GM18867 (cell line): ENCODE measurements at regions not wholly inside any gene's neighbourhood (a gene's known extent, or its start where the extent isn't known, plus 50 kb on each side); places are given as distances from the start of the nearest gene placed in this dataset.
A peak's percentile ranks its signal among the peaks of the same experiment; 100 is the strongest.
"Not testable (repeated sequence)": the region's sequence is repeated elsewhere in the genome, so short reads cannot be mapped to it uniquely, and the experiment has no call there.

Experiments
- ATAC-seq: cut with Tn5 transposase; IDR thresholded peaks from one replicate; pipeline ENCODE4 v1.9.1; 2021; ENCODE audit warnings: mild to moderate bottlenecking, moderate library complexity; ENCODE audit not compliant: unreplicated experiment

DNA sequence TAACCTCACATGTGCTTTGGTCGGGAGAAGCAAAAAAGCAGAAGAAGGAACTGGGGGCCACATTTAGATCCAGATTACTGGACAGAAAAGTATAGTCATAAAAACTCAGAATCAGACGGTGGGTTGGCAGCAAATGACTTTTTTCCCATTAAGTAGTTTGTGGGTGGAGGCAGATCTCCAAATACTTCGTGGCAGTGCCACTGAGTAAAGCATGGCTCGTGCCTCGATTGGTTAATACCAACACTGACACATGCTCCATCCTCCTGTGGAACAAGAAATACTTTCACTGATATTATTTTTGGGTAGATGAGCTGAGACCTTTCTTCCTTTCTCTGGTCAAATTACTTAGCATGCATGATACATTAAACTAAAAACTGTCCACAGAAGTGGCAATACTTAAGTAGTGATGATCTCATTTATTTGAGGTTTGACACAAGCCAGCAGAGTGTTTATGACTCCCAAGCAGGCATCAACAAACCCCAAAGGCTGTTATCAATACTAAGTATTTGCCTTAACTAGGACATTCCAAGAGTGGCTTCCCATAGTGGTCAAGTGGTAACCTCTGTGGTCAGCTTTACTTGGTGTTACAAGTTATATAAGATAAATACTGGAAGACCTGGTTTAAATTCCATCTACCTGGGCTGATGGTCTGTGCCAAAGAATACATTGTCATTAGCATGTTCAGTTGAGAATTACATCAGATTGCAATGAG is 500.0 kb upstream of the RUNX1 start:
- no peak for ATAC-seq

DNA sequence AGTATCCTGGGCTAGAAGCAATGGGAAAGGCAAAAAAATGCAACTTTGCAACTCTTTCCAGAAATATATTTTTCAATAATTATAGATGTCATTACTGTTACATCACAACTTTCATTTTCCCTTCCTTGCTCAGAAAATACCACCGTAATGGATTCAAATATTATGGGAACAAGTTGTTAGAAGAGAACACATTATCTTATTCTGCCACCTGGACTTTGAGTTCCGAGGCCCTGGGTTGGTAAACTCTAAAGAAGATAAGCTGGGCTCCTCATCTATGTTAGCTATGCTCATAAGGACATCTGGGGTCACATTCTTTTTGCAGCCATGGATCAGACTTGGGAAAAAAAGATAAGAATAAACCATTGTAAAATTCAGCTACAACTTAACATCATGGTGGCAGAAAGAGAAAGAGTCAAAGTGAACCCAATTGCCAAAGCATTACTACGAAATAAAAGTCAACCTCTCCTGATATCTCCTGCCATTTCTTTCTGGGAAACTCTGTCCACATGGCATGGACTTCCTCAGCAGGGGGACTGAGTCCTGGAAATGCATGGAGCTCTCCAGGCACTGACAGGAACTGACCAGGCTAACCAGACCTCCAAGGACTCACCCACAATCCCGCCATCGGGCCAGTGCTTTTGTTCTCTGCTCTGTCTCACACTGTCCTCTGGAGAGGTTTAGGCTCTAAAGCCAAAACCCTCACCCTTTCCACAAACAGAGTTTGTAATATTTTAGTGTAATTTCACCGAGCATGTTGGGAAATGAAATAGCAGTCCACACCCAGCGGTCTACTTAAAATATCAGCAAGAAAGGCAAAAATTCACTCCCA is 499.1 kb upstream of the RUNX1 start:
- ATAC-seq = no peak

DNA sequence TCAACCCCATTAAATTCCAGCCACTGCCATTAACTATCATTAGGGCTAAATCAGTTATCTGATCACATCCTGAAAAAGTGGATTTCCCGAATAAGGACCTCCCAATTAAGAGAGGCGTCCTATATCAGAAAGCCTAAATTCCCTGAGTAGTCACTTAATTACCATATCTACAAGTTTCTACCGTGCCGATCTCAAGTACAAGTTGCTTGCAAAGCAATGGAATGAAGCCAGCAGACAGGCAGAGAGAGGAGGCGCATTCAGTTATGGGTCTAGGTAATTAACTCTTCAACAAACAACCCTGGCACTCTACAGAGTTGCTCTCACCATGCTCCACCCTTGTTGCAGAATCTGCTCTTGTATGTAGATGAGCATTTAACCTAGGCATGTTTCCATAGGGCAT is 494.6 kb upstream of the RUNX1 start:
- ATAC-seq = no peak

DNA sequence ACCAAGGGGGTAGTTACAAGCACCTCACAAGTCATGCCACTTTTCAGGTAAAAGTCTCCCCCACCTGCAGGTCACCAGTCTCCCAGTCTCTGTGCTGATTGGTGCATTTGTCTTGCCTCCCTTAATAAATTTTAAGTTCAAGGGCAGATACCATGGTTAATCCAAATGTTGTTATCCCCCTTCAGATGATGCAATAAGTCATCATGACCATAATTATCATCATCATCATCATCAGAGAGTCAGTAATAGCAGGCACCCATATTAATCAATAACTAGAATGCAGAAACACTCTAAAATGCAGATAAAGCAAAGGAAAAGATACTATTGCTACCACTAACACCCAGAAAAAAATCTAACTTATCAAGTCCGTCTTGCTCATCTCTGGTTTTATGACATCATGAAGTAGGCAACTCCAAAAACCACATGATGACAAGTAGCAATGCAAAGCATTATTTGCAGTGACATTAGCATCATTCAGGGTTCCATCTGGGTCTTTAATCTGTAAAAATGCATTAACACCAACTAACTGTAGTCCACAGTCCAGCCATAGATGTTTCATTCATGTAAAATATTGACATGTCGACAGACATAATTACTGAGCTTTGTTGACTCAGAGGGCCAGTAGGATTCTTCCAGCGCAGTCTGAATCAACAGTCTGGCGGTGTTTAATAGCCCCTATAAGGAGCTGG is 492.0 kb upstream of the RUNX1 start:
- ATAC-seq = no peak

DNA sequence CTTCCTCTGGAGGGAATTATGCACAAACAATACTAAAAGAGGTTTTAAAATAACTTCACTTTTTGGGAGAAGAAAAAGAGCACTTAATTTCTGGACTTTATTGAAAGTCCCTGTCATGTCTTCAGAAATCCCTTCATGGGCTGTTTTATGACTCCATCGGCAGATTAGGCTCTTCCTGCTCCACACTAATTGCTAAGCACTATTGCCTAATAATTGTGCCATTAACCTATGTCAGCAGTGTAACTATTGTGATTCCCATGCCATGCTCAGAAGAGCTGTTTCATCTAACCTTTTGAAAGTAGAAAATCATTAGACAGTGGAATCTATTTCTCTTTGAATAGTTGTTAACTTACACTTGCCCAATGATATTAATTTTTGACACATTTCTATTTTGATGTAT is 489.3 kb upstream of the RUNX1 start:
- ATAC-seq = no peak

DNA sequence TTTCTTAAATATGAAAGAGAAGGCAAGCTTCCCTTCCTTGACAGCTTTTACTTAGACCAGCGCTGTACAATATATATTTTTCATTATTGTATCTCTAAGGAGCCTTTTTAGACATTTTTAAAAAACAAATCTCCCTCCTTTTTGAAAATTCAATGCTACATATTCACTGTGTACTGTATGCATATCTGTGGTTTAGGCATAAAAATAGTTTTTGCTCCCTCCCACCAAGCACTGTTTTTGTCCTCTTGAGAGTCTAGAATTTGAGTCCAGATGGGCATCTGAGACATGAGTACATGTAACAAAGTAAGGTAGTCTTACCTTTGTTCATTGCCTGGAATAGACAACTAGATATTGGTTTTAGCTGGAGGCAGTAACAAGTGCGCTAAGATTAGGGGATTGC is 488.5 kb upstream of the RUNX1 start:
- no peak for ATAC-seq

DNA sequence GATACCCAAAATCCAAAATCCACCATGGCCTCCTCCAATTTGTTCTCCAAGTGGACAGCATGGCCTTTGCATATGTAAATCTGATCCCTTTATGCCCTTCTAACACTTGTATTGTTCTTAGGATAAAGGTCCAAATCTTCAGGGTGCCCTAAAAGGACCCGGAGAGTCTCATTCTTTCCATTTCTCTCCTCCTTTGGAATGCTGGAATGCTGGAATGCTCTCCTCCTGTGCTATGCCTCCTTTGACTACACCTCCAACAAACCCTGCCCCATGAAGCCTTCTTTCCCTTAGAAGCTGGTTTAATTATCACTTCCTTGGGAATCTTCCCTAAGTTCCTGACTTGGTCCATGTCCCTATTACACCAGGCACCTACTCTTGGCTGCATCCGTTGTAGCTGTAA is 484.8 kb upstream of the RUNX1 start:
- no peak for ATAC-seq

DNA sequence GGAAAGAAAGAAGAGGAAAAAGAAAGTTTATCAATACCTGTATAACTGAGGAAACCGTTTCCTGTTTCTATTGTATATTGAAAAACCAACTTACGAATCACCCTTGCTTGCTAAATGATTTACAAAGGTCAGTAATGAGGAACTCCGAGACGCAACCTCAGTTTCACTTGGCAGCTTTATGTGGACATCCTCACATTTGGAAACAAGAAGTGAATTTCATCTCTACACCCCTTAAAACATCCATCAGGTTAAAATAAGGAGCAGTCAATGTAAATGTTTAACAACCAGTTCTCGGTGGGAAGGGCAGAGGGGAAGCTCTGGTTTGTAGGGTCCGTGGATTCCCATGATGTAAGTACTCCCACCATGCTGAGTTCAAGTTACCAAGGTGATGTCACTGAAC is 481.7 kb upstream of the RUNX1 start:
- no peak for ATAC-seq

DNA sequence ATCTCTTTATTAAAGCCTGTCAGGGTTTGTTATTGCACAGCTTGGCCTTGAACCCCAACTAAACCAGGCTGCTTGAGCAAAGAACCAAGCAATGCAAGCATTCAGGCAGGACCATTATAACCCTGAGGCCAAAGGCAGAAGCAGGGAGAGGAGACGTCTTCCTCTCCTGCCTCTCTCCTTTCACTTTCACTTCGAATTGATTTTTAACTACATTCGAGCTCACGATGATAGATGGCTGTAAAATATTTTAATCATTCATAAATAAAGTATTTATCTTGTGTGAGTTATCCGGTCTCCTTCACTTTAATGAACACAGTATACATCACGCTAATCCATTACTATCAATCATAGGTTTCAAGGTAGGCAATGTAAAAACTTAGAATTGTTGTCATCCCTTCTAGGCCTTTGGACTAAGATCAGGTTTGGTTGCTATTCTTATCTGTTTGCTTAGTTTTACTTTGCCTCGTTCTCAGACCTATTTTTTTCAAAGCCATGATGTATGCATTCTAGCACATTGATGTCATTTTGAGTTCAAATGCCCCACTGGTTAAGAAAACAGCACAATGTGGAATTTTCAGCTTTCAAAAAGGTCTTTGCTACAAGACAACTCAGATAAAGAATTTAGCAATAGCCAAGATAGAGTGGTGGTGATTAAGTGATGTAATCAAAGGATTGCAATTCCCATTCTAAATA is 480.2 kb upstream of the RUNX1 start:
- peak; percentile 72 for ATAC-seq

DNA sequence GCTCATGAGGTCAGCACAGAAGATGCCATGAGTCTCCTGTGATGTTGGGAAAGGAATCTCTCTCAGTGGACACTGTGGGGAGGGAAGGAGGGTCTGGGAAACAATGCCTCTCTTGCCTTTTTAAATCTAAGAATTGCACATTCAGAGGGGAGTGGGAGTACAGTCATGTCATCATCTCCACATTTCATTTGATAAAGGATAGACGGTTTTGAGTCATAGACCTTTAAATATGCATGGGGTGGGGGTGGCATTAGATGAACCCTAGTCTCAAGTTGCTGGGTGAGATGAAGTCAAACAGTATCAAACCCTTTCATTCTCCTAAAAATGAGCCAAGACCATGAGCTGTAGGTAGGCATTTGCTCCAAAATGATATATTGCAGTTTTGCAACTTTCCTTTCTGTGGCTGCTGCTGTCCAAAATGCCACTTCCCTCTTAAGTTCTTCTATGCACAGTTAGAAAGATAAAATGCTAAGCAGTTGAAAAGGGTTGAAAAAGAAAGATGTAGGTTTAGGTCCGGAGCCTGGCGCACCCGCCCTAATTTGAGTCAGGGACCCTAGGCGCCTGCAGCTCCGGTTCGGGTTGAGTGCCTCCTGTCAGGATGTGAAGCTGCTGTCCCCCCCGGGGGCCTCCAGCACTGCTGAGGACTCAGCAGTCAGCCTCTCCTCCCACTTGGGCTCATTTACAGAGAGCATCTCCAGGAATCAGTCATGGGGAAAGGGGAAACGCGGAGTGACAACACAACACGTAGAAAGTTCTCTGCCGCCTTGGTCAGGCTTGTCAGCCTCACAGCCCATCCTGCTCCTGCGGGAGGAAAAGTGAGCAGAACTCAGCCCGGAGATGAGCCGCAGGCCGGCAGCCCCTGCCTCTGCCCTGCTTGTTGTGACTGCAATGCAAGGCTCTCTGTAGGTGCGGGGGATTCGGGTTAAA is 479.3 kb upstream of the RUNX1 start:
- ATAC-seq = peak; percentile 38

DNA sequence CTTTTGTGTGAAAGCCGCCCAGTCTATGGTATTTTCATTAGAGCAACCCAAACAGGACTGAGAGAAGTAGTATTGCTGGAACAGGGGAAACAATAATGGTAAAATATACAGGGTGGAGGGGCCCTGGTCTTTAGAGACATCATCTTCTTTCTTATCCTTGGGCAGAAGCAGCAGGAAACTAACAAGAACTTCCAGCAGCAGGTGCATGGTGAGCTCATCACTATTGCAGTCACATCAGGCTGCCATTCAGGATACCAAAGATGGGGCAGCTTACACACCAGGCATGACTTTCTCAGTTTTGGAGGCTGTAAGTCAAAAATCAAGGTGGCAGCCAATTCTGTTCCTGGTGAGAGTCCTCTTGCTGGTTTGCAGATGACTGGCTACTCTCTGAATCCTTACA is 478.3 kb upstream of the RUNX1 start:
- ATAC-seq = no peak

DNA sequence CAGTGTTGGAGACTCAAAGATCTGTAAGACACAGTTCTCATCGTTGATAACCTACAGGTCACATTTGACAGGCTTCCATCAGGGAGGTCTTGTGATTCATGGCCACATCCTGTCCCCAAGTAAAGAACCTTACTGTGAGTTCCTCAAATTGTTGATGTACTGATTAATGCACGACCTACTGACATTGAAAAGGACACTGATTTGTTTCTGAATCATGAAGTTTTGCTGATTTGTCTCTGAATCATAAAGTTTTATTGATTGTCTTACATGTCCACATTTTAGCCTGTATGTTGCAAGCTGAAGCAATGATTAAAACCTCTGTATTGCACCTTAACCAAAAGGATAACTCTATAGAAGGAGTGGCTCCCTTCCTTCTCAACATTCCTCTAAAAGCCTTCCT is 476.3 kb upstream of the RUNX1 start:
- no peak for ATAC-seq

DNA sequence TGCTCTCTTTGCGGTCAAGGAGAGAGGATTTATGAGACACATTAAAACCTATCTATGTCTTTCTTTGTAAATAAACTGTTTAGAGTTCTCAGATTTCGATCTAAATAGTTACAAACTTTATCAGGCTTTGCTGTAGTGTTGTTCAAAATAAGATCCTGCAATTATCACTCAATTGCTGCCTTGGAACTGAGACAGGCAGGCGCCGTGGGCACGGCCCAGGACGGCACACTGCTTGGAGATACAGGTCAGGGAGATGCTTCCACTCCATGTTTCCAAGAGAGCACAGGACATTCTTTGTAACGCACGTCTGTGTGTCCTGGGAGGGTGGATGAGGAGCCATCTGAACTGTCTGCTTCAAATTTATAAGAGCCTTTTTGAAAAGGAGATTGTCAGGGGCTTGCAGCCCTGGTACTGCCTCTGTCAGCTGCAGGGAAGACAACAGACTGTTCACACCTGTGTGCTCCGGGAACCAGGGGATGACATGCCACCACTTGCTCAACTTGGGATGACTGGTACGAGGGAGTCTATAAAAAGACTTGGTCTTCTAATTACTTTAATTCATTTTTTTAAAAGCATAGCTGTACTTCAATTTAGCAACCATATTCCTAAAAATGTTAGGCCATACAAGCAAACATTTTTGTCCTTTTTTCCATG is 472.9 kb upstream of the RUNX1 start:
- ATAC-seq = no peak

DNA sequence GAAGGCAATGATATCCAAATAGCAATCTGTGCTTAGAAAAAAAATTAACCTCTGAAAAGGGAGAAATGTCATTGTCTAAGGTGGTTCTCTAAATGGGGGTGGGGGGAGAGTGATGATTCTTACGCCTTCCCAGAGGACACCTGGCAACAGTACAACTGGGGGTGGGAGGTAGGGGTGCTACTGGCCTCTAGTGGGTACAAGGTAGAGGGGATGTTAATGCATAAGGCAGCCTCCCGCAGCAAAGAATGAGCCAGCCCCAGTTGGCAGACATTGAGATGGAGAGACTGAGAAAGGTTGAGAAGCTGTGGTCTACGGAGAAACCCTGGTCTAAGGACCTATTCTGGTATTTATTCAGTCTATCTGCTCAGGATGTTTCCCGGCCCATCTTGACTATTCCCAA is 472.2 kb upstream of the RUNX1 start:
- no peak for ATAC-seq

DNA sequence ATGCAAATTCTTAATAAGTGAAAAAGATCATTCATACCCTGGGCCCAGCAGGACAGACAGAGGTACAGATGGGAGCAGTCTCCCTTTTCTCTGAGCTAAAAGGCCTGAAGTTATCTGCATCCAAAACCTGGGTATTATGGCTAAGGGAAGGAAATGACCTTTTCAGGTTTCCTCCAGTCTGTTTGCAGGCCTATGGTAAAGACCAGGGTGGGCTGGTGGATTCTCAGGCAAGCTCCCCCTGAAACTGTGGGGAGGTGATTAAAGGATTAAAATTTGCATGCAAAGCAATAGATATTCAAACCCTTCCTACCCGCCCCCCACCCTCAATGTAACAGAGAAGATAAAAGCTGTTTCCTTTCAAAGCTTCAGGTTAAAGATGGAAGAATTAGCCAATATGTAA is 471.8 kb upstream of the RUNX1 start:
- no peak for ATAC-seq

DNA sequence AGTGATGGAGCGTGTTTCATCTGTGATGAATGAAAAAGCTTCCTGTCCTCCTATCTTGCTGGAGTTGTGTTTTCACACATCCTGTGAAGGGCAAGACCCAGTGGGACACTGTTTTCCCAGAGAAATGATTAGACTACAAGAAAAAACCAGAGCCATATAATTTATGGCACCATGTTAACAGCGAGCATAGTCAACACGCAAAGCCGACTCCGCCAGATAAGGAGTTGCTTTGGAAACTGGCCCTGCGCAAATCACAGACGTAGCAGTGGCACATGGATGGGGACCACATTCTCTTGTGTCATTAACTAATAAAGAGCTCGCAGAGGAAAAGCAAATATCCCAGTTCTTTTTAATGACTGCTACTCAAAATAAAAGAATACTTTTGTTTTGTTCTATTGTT is 471.2 kb upstream of the RUNX1 start:
- ATAC-seq = no peak

DNA sequence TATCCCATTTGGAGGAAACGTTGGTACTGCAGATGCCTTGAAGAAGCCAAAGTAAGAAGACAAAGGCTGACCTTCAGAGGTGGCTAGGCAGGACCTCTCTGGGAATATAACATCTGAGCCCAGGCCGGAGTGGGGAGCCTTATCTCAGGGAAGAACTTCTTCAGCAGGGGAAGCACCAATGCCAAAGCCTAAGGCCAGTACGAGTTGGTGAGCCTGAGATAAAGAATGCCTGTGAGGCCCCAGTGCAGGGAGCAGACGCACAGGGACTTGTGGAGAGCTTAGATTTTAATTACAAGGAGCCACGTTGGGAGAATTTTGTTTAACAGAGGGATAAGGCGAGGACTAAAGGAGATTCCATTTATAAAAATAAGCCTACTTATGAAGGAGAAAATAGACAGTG is 468.8 kb upstream of the RUNX1 start:
- ATAC-seq = no peak

DNA sequence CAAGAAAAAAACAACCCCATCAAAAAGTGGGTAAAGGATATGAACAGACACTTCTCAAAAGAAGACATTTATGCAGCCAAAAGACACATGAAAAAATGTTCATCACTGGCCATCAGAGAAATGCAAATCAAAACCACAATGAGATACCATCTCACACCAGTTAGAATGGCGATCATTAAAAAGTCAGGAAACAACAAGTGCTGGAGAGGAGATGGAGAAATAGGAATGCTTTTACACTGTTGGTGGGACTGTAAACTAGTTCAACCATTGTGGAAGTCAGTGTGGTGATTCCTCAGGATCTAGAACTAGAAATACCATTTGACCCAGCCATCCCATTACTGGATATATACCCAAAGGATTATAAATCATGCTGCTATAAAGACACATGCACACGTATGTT is 467.2 kb upstream of the RUNX1 start:
- not testable (repeated sequence) for ATAC-seq

DNA sequence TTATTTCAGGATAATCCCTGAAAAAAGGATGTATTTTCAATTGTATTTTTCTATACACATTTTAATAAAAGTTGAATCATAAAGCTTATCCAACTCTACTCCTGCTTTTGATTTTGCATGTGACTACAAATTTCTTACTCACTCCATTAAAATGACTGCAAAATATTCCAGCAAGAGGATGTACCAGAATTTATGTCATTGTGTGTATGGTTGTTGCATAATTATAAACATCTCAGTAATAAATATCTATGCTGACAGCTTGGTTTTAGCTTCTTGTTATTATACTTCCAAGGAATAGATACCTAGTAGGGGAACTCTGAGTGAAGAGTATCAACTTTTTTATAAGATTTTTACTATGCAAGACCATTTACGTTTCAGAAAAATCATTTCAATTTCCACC is 463.2 kb upstream of the RUNX1 start:
- ATAC-seq = no peak

DNA sequence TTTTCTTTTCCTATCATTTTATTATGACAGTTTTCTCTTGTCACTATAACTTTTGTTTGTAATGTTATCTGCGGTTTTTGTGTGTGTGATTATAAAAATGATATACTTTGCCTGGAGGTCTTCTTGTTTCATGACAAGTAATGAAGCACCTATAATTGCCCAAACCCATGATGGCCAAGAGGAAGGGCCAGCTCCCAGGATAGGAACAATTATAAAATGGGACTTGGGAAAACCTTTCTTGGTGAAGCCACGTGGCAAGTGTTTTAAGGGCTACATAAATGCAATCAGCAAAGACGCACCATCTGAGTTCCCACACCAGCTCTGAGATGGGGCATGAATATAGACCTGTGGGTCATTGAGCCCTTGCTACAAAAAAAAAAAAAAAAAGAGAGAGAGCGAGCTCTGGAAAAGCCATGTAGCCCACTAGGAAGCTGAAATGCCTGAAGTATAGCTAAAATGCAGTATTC is 462.6 kb upstream of the RUNX1 start:
- ATAC-seq = no peak
